ENCODE measurements at regions not wholly inside any gene's neighbourhood (a gene's known extent, or its start where the extent isn't known, plus 50 kb on each side); places are given as distances from the start of the nearest gene placed in this dataset.
A peak's percentile ranks its signal among the peaks of the same experiment; 100 is the strongest.

DNA sequence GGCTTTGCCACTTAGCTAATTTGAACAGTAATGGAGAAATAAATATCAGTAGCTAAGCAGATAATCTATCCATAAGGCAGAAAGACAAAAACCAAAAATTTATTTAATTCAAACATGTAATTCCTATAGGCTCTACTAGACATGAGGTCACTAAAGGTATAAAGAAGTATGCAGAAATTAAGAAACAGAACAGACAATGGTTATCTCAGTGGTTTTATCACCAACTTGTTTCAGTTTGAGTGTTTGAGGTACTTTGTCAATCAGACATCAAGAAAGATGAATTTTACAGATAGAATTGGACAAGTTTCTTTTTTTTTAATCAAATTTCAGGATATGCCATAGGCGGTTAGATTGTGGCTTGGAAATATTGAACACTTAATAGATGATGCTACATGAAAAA is 67.4 kb upstream of the ZEB2 start:
- H2AFZ ChIP-seq (ENCODE audit: low read length, unreplicated experiment) = no peak overlapping the region
- H3K79me2 ChIP-seq (ENCODE audit: control insufficient read depth, insufficient read depth, low read length, unreplicated experiment) = no peaks in the 10 kb centered on the region
- no peaks in the 10 kb centered on the region for H3K36me3 ChIP-seq (ENCODE audit: insufficient read depth, low read length)
- H3K4me1 ChIP-seq (ENCODE audit: control insufficient read depth, insufficient read depth, low read length, unreplicated experiment) = peaks cover 18% of the 10 kb centered on the region
- no peak overlapping the region for H3K4me3 ChIP-seq (ENCODE audit: low read depth, low read length)
- no peaks in the 10 kb centered on the region for H3K27me3 ChIP-seq (ENCODE audit: insufficient read depth, low read length)
- H3K27ac ChIP-seq (ENCODE audit: low read depth, low read length) = no peak overlapping the region

GRCh38 chr2:144586476-144586875 is 66.6 kb upstream of the ZEB2 start:
- H3K36me3 ChIP-seq (ENCODE audit: insufficient read depth, low read length) = no peaks in the 10 kb centered on the region
- no peaks in the 10 kb centered on the region for H3K27me3 ChIP-seq (ENCODE audit: insufficient read depth, low read length)
- H3K27ac ChIP-seq (ENCODE audit: low read depth, low read length) = no peak overlapping the region
- H3K79me2 ChIP-seq (ENCODE audit: control insufficient read depth, insufficient read depth, low read length, unreplicated experiment) = no peaks in the 10 kb centered on the region
- H3K4me3 ChIP-seq (ENCODE audit: low read depth, low read length) = no peak overlapping the region
- H2AFZ ChIP-seq (ENCODE audit: low read length, unreplicated experiment) = no peak overlapping the region
- H3K4me1 ChIP-seq (ENCODE audit: control insufficient read depth, insufficient read depth, low read length, unreplicated experiment) = peaks cover 18% of the 10 kb centered on the region

- H3K79me2 ChIP-seq (ENCODE audit: control insufficient read depth, insufficient read depth, low read length, unreplicated experiment) = no peaks in the 10 kb centered on the region
- no peaks in the 10 kb centered on the region for H3K36me3 ChIP-seq (ENCODE audit: insufficient read depth, low read length)
- H2AFZ ChIP-seq (ENCODE audit: low read length, unreplicated experiment) = peak overlapping the region; percentile 70
- H3K27me3 ChIP-seq (ENCODE audit: insufficient read depth, low read length) = no peaks in the 10 kb centered on the region
- no peak overlapping the region for H3K4me3 ChIP-seq (ENCODE audit: low read depth, low read length)
- peak overlapping the region; percentile 46 for H3K27ac ChIP-seq (ENCODE audit: low read depth, low read length)
- H3K4me1 ChIP-seq (ENCODE audit: control insufficient read depth, insufficient read depth, low read length, unreplicated experiment) = peaks cover 18% of the 10 kb centered on the region
These were observed 64.0 kb upstream of the ZEB2 start for GRCh38 chr2:144583741-144584453.

DNA sequence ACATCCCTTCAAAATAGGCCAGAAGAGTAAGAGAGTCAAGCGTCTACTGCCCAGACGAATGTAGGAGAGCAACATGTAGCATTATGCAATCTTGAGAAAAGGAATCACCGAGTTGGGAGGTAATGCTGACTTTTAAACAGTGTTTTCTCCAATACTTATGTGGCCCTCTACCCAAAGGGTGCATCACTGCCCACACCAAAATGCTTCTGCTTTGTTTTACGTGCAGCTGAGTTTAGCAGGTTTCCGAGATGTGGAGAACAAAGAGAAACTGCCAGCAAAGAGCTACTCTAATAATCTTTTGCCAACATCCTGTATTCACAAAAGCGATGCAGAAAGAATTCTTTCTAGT is 63.4 kb upstream of the ZEB2 start:
- H2AFZ ChIP-seq (ENCODE audit: low read length, unreplicated experiment) = no peak overlapping the region
- no peak overlapping the region for H3K27ac ChIP-seq (ENCODE audit: low read depth, low read length)
- peaks cover 18% of the 10 kb centered on the region for H3K4me1 ChIP-seq (ENCODE audit: control insufficient read depth, insufficient read depth, low read length, unreplicated experiment)
- H3K4me3 ChIP-seq (ENCODE audit: low read depth, low read length) = no peak overlapping the region
- H3K27me3 ChIP-seq (ENCODE audit: insufficient read depth, low read length) = no peaks in the 10 kb centered on the region
- no peaks in the 10 kb centered on the region for H3K36me3 ChIP-seq (ENCODE audit: insufficient read depth, low read length)
- no peaks in the 10 kb centered on the region for H3K79me2 ChIP-seq (ENCODE audit: control insufficient read depth, insufficient read depth, low read length, unreplicated experiment)

- H3K4me1 ChIP-seq (ENCODE audit: control insufficient read depth, insufficient read depth, low read length, unreplicated experiment) = peaks cover 18% of the 10 kb centered on the region
- no peaks in the 10 kb centered on the region for H3K27me3 ChIP-seq (ENCODE audit: insufficient read depth, low read length)
- no peak overlapping the region for H3K27ac ChIP-seq (ENCODE audit: low read depth, low read length)
- no peaks in the 10 kb centered on the region for H3K79me2 ChIP-seq (ENCODE audit: control insufficient read depth, insufficient read depth, low read length, unreplicated experiment)
- H2AFZ ChIP-seq (ENCODE audit: low read length, unreplicated experiment) = no peak overlapping the region
- H3K4me3 ChIP-seq (ENCODE audit: low read depth, low read length) = no peak overlapping the region
- H3K36me3 ChIP-seq (ENCODE audit: insufficient read depth, low read length) = no peaks in the 10 kb centered on the region
These were observed 62.9 kb upstream of the ZEB2 start for GRCh38 chr2:144582651-144583380.

- Histone ChIP-seq H3K4me3 (ENCODE audit: low read depth, low read length) (no peak overlapping the region), H3K79me2 (ENCODE audit: control insufficient read depth, insufficient read depth, low read length, unreplicated experiment) (no peaks in the 10 kb centered on the region), H3K36me3 (ENCODE audit: insufficient read depth, low read length) (no peaks in the 10 kb centered on the region), H2AFZ (ENCODE audit: low read length, unreplicated experiment) (no peak overlapping the region), H3K27me3 (ENCODE audit: insufficient read depth, low read length) (no peaks in the 10 kb centered on the region), H3K4me1 (ENCODE audit: control insufficient read depth, insufficient read depth, low read length, unreplicated experiment) (peaks cover 18% of the 10 kb centered on the region), H3K27ac (ENCODE audit: low read depth, low read length) (no peak overlapping the region)
These were observed 60.7 kb upstream of the ZEB2 start for GRCh38 chr2:144580521-144581161.

DNA sequence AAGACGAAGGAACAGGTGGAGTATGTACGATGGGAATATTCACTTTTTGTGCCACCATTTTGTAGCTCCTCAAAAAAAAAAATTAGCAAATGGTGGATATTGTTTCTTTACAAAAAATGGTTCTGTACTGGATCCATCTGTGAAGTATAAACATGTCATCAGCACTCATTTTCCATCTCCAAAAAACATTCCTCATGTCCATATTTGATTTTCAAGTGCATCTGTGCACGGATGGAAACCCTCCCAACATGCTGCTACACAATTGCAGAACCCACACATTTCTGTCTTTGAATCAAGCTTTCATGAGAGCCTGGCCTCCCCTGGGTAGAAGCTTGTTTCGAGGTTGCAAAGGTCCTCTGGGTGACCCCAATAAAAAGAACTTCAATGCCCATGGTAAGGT is 59.6 kb upstream of the ZEB2 start:
- no peak overlapping the region for H3K4me3 ChIP-seq (ENCODE audit: low read depth, low read length)
- H2AFZ ChIP-seq (ENCODE audit: low read length, unreplicated experiment) = no peak overlapping the region
- no peak overlapping the region for H3K27ac ChIP-seq (ENCODE audit: low read depth, low read length)
- H3K27me3 ChIP-seq (ENCODE audit: insufficient read depth, low read length) = no peaks in the 10 kb centered on the region
- H3K79me2 ChIP-seq (ENCODE audit: control insufficient read depth, insufficient read depth, low read length, unreplicated experiment) = no peaks in the 10 kb centered on the region
- peaks cover 14% of the 10 kb centered on the region for H3K4me1 ChIP-seq (ENCODE audit: control insufficient read depth, insufficient read depth, low read length, unreplicated experiment)
- no peaks in the 10 kb centered on the region for H3K36me3 ChIP-seq (ENCODE audit: insufficient read depth, low read length)

GRCh38 chr2:144578099-144578498 is 58.2 kb upstream of the ZEB2 start:
- Histone ChIP-seq H3K36me3 (ENCODE audit: insufficient read depth, low read length) (no peaks in the 10 kb centered on the region), H3K27me3 (ENCODE audit: insufficient read depth, low read length) (no peaks in the 10 kb centered on the region), H2AFZ (ENCODE audit: low read length, unreplicated experiment) (no peak overlapping the region), H3K4me1 (ENCODE audit: control insufficient read depth, insufficient read depth, low read length, unreplicated experiment) (no peaks in the 10 kb centered on the region), H3K27ac (ENCODE audit: low read depth, low read length) (no peak overlapping the region), H3K4me3 (ENCODE audit: low read depth, low read length) (no peak overlapping the region), H3K79me2 (ENCODE audit: control insufficient read depth, insufficient read depth, low read length, unreplicated experiment) (no peaks in the 10 kb centered on the region)

DNA sequence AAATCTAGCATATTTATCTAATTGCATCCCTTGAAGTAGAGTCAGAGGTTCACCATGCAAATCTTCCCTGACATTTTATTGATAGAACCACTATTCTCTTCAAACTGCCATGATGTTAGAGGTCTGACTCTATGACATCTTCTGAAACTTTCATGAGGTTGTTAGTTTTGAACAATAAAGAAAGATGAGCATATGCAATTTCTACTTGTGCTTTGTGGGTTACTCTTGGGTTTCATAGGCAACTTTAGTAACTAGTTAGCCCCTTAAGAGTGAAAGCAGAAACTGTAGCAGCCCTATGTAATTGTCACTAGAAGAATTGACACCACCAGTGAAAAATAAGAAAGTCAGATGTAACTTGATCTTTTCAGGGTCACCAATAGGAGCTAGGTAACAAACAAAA is 53.1 kb upstream of the ZEB2 start:
- Histone ChIP-seq H3K27ac (ENCODE audit: low read depth, low read length) (no peak overlapping the region), H3K4me1 (ENCODE audit: control insufficient read depth, insufficient read depth, low read length, unreplicated experiment) (no peaks in the 10 kb centered on the region), H3K27me3 (ENCODE audit: insufficient read depth, low read length) (no peaks in the 10 kb centered on the region), H3K36me3 (ENCODE audit: insufficient read depth, low read length) (no peaks in the 10 kb centered on the region), H2AFZ (ENCODE audit: low read length, unreplicated experiment) (no peak overlapping the region), H3K79me2 (ENCODE audit: control insufficient read depth, insufficient read depth, low read length, unreplicated experiment) (no peaks in the 10 kb centered on the region), H3K4me3 (ENCODE audit: low read depth, low read length) (no peak overlapping the region)

DNA sequence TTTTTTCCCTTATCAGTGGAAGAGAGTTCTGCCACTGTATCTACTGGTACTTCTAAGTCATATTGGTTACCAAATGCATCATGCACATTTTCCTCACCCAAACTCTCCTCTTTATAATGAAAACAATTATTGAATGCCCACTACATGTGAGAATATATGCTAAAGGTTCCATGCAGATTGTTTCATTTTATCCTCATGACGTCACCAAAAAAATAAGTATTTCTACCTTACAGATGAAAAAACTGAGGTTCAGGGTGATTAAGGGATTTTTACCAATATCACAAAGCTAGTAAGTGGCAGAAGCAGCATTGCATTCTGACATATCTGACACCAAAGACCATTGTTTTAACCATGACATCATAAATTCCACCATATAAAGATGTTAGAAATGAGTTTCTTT is 51.9 kb upstream of the ZEB2 start:
- Histone ChIP-seq H3K79me2 (ENCODE audit: control insufficient read depth, insufficient read depth, low read length, unreplicated experiment) (no peaks in the 10 kb centered on the region), H3K4me3 (ENCODE audit: low read depth, low read length) (no peak overlapping the region), H3K4me1 (ENCODE audit: control insufficient read depth, insufficient read depth, low read length, unreplicated experiment) (no peaks in the 10 kb centered on the region), H3K36me3 (ENCODE audit: insufficient read depth, low read length) (no peaks in the 10 kb centered on the region), H2AFZ (ENCODE audit: low read length, unreplicated experiment) (no peak overlapping the region), H3K27ac (ENCODE audit: low read depth, low read length) (no peak overlapping the region), H3K27me3 (ENCODE audit: insufficient read depth, low read length) (no peaks in the 10 kb centered on the region)

GRCh38 chr2:144570566-144570965 is 50.6 kb upstream of the ZEB2 start:
- Histone ChIP-seq H3K36me3 (ENCODE audit: insufficient read depth, low read length) (no peaks in the 10 kb centered on the region), H3K27me3 (ENCODE audit: insufficient read depth, low read length) (no peaks in the 10 kb centered on the region), H2AFZ (ENCODE audit: low read length, unreplicated experiment) (no peak overlapping the region), H3K4me3 (ENCODE audit: low read depth, low read length) (no peak overlapping the region), H3K79me2 (ENCODE audit: control insufficient read depth, insufficient read depth, low read length, unreplicated experiment) (no peaks in the 10 kb centered on the region), H3K27ac (ENCODE audit: low read depth, low read length) (no peak overlapping the region), H3K4me1 (ENCODE audit: control insufficient read depth, insufficient read depth, low read length, unreplicated experiment) (no peaks in the 10 kb centered on the region)
